Neural cell (in vitro differentiated cells): ENCODE measurements at regions not wholly inside any gene's neighbourhood (a gene's known extent, or its start where the extent isn't known, plus 50 kb on each side); places are given as distances from the start of the nearest gene placed in this dataset.
A peak's percentile ranks its signal among the peaks of the same experiment; 100 is the strongest.

Experiments
- H2AFZ ChIP-seq: fragments of 200-600, 300-800 bp; sonication (generic), shearing (Covaris generic); 2 replicates; pipeline ENCODE4 v1.6.0; 2014; ENCODE audit warnings: low read depth, mild to moderate bottlenecking, antibody characterized with exemption, low read length, moderate library complexity
- H3F3A ChIP-seq: fragments of 200-600 bp; shearing (Covaris generic); 2 replicates; pipeline ENCODE4 v1.6.1; 2016; ENCODE audit warnings: mild to moderate bottlenecking, moderate library complexity, mixed read lengths, antibody characterized with exemption, low read length; ENCODE audit not compliant: insufficient read depth, poor library complexity, severe bottlenecking
- H3K27ac ChIP-seq: fragments of 200-600, 300-800 bp; sonication (generic), shearing (Covaris generic); 2 replicates; pipeline ENCODE4 v1.5.1; 2014; ENCODE audit warnings: mild to moderate bottlenecking, low read length, moderate library complexity
- H3K27me3 ChIP-seq: fragments of 300-800, 200-600 bp; sonication (generic), shearing (Covaris generic); 2 replicates; pipeline ENCODE4 v1.6.0; 2014; ENCODE audit warnings: mild to moderate bottlenecking, low read depth, low read length, moderate library complexity; ENCODE audit not compliant: insufficient read depth
- H3K36me3 ChIP-seq: fragments of 300-800, 200-600 bp; sonication (generic), shearing (Covaris generic); 2 replicates; pipeline ENCODE4 v1.5.1; 2014; ENCODE audit warnings: mild to moderate bottlenecking, antibody characterized with exemption, low read length, moderate library complexity; ENCODE audit not compliant: insufficient read depth
- H3K4me2 ChIP-seq: fragments of 300-800, 200-600 bp; sonication (generic), shearing (Covaris generic); 2 replicates; pipeline ENCODE4 v1.6.0; 2014; ENCODE audit warnings: mild to moderate bottlenecking, low read length
- H3K4me3 ChIP-seq: fragments of 300-800, 200-600 bp; sonication (generic), shearing (Covaris generic); 2 replicates; pipeline ENCODE4 v1.5.1; 2014; ENCODE audit warnings: mild to moderate bottlenecking, low read length, moderate library complexity
- H3K79me2 ChIP-seq: fragments of 200-600 bp; shearing (Covaris generic); replicated peaks from 2 replicates; pipeline ENCODE4 v1.6.0; 2014; ENCODE audit warnings: mild to moderate bottlenecking, low read length, moderate library complexity; ENCODE audit not compliant: insufficient read depth
- H3K9ac ChIP-seq: fragments of 300-800, 200-600 bp; sonication (generic), shearing (Covaris generic); 2 replicates; pipeline ENCODE4 v1.6.1; 2016; ENCODE audit warnings: mild to moderate bottlenecking, low read length, mixed read lengths
- H3K9me2 ChIP-seq: fragments of 200-600 bp; shearing (Covaris generic); 2 replicates; pipeline ENCODE4 v1.6.1; 2016; ENCODE audit warnings: mild to moderate bottlenecking, low read length, mixed read lengths; ENCODE audit not compliant: insufficient read depth
- H3K9me3 ChIP-seq: fragments of 200-600, 300-800 bp; sonication (generic), shearing (Covaris generic); 2 replicates; pipeline ENCODE4 v1.6.1; 2016; ENCODE audit warnings: mild to moderate bottlenecking, mixed run types, low read length, moderate library complexity, mixed read lengths
- H4K20me1 ChIP-seq: fragments of 200-600 bp; shearing (Covaris generic); 2 replicates; pipeline ENCODE4 v1.6.1; 2016; ENCODE audit warnings: mild to moderate bottlenecking, mixed run types; ENCODE audit not compliant: insufficient read depth
- EP300 ChIP-seq: fragments of 450-650 bp; conservative IDR thresholded peaks from 2 replicates; pipeline ENCODE4 v1.6.1; 2014; ENCODE audit warnings: antibody characterized with exemption, mild to moderate bottlenecking, moderate library complexity; ENCODE audit not compliant: poor library complexity, severe bottlenecking
- EZH2 ChIP-seq: fragments of 200-600, 300-800 bp; shearing (Covaris generic), sonication (generic); IDR thresholded peaks from 2 replicates; pipeline ENCODE4 v1.6.1; 2014; ENCODE audit warnings: antibody characterized with exemption, low read length, borderline replicate concordance, mild to moderate bottlenecking; ENCODE audit not compliant: insufficient read depth, poor library complexity, severe bottlenecking
- MXI1 ChIP-seq: fragments of 450-650 bp; conservative IDR thresholded peaks from 2 replicates; pipeline ENCODE4 v1.6.1; 2014; ENCODE audit warnings: antibody characterized with exemption, mild to moderate bottlenecking; ENCODE audit not compliant: poor library complexity, severe bottlenecking
- POLR2AphosphoS5 ChIP-seq: IDR thresholded peaks from 2 replicates; pipeline ENCODE4 v1.6.1; 2012
- RAD21 ChIP-seq: fragments of 450-650 bp; conservative IDR thresholded peaks from 2 replicates; pipeline ENCODE4 v1.6.1; 2014; ENCODE audit warnings: antibody characterized with exemption, mild to moderate bottlenecking, moderate library complexity
- SMC3 ChIP-seq: fragments of 450-650 bp; conservative IDR thresholded peaks from 2 replicates; pipeline ENCODE4 v1.6.1; 2014; ENCODE audit warnings: antibody characterized with exemption, mild to moderate bottlenecking, moderate library complexity; ENCODE audit not compliant: poor library complexity
- TAF1 ChIP-seq: IDR thresholded peaks from 2 replicates; pipeline ENCODE4 v1.6.1; 2012; ENCODE audit warnings: low read depth
- TF ChIP-seq, protein P1 (sequence below): IDR thresholded peaks from 2 replicates; pipeline ENCODE4 v1.6.1; 2012; ENCODE audit warnings: borderline replicate concordance
- TF ChIP-seq, protein P2 (sequence below): fragments of 450-650 bp; IDR thresholded peaks from 2 replicates; pipeline ENCODE4 v1.5.1; 2014; ENCODE audit warnings: antibody characterized with exemption, mild to moderate bottlenecking, moderate library complexity; ENCODE audit not compliant: poor library complexity, severe bottlenecking

DNA sequence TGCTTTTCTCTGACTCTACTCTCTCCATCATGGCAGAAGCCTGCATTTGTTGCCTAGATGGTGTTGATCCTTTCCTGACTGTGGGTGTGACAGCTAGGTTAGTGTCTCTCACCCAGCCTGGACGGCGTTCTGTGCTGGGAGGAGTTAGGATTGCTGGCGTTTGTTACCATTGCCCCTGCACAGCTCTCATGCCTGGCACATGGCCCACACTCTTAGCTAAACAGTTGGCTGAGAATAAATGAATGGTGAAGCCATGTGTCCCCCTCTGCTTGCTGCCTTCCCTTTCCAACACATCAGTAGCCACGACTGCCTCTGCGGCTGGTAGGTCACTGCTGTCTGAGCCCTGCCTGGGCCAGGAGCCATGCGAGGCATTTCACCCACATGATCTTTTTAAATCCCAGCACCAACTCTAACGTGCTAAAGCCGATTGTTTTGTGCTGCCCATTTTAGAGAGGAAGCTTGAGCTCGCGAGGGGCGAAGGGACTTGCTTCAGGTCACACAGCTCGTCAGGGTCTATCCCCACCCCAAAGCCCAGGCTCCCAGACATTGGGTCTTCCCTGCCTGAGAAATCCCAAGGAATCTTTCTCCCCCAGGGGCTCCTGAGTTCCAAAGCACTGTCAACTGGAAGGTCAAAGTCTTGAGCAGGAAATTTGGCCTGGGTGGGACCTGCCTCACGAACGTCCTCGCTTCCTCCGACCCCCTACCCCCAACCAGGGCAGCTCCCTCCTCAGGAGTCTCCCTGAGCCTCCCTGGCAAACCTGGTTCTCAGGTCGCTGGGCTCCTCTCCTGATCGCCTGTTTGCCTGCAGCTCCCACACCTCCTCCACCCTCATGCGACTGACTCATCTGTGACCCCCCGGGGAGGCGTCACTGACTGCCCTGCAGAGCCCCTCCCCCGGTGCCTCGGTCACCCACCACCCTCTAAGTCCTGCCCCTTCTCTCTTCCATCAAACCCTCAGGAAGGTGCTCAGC, 271.7 kb upstream of the C1orf174 start:
- Histone ChIP-seq H3K79me2 (no peaks in the 10 kb centered on the region), H4K20me1 (no peaks in the 10 kb centered on the region), H3K27me3 (no peaks in the 10 kb centered on the region), H2AFZ (no peak overlapping the region), H3K4me3 (no peak overlapping the region), H3K9me2 (no peaks in the 10 kb centered on the region), H3F3A (no peaks in the 10 kb centered on the region), H3K4me2 (no peak overlapping the region), H3K9ac (no peak overlapping the region), H3K9me3 (no peaks in the 10 kb centered on the region), H3K36me3 (no peaks in the 10 kb centered on the region), H3K27ac (no peak overlapping the region)
- TF ChIP-seq RAD21 (no peak), EP300 (no peak), SMC3 (no peak), EZH2 (no peak), POLR2AphosphoS5 (no peak), TAF1 (no peak), MXI1 (no peak)
- TF ChIP-seq, protein P1, sequence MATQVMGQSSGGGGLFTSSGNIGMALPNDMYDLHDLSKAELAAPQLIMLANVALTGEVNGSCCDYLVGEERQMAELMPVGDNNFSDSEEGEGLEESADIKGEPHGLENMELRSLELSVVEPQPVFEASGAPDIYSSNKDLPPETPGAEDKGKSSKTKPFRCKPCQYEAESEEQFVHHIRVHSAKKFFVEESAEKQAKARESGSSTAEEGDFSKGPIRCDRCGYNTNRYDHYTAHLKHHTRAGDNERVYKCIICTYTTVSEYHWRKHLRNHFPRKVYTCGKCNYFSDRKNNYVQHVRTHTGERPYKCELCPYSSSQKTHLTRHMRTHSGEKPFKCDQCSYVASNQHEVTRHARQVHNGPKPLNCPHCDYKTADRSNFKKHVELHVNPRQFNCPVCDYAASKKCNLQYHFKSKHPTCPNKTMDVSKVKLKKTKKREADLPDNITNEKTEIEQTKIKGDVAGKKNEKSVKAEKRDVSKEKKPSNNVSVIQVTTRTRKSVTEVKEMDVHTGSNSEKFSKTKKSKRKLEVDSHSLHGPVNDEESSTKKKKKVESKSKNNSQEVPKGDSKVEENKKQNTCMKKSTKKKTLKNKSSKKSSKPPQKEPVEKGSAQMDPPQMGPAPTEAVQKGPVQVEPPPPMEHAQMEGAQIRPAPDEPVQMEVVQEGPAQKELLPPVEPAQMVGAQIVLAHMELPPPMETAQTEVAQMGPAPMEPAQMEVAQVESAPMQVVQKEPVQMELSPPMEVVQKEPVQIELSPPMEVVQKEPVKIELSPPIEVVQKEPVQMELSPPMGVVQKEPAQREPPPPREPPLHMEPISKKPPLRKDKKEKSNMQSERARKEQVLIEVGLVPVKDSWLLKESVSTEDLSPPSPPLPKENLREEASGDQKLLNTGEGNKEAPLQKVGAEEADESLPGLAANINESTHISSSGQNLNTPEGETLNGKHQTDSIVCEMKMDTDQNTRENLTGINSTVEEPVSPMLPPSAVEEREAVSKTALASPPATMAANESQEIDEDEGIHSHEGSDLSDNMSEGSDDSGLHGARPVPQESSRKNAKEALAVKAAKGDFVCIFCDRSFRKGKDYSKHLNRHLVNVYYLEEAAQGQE: no peak
- TF ChIP-seq, protein P2, sequence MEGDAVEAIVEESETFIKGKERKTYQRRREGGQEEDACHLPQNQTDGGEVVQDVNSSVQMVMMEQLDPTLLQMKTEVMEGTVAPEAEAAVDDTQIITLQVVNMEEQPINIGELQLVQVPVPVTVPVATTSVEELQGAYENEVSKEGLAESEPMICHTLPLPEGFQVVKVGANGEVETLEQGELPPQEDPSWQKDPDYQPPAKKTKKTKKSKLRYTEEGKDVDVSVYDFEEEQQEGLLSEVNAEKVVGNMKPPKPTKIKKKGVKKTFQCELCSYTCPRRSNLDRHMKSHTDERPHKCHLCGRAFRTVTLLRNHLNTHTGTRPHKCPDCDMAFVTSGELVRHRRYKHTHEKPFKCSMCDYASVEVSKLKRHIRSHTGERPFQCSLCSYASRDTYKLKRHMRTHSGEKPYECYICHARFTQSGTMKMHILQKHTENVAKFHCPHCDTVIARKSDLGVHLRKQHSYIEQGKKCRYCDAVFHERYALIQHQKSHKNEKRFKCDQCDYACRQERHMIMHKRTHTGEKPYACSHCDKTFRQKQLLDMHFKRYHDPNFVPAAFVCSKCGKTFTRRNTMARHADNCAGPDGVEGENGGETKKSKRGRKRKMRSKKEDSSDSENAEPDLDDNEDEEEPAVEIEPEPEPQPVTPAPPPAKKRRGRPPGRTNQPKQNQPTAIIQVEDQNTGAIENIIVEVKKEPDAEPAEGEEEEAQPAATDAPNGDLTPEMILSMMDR: no peak

DNA sequence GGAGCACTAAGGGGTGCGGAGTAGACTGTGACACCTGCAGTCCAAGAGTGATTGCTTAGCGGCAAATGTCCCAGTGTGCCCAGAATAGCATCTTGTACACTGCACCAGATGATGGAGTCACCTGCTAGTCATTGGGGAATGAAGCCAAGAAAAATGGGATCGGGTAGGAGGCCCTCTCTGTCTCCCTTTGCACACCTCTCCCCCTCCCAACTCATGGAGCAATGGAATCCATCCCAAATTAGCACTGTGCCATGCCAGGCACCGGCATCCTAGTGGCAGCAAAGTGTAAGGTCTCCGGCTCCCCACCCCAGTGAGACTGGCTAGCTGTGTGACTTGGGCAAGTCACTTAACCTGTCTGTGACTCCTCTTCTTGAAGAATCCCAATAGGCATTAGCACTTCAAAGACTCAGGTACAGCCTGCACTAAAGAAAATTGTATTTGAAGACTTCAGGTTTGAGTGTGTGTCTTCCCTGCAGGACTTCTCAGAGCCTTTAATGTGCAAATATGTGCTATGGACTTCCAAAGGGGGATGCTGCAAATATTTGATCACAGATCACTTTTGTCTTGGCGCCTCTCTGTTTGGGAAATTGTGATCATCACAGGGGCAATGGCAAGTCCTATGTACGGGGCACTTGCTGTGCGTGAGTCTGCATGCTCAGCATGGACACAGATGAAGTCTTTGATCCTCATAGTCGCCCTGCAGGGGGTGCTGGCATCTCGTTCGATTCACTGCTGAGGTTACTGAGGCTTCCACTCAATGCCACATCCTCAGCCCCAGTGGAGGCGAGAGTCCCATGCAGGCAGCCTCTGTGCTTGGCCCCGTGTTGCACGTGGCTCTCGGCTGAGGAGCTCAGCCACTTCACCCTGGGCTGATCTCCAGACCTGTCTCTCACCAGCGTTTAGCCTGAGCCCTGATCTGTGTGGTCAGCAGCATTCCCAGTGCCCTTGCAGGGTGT, 272.9 kb upstream of the C1orf174 start:
- Histone ChIP-seq H3K36me3 (no peaks in the 10 kb centered on the region), H3K4me3 (no peak overlapping the region), H2AFZ (no peak overlapping the region), H3K27ac (no peak overlapping the region), H4K20me1 (no peaks in the 10 kb centered on the region), H3K27me3 (no peaks in the 10 kb centered on the region), H3K79me2 (no peaks in the 10 kb centered on the region), H3K9me3 (no peaks in the 10 kb centered on the region), H3K9ac (no peak overlapping the region), H3K4me2 (no peak overlapping the region), H3F3A (no peaks in the 10 kb centered on the region), H3K9me2 (no peaks in the 10 kb centered on the region)
- TF ChIP-seq, protein P2: no peak
- TF ChIP-seq RAD21 (peak; percentile 29), SMC3 (no peak)
